GM23338 (cell line): ENCODE measurements at regions not wholly inside any gene's neighbourhood (a gene's known extent, or its start where the extent isn't known, plus 50 kb on each side); places are given as distances from the start of the nearest gene placed in this dataset.

Experiments used
- CREB1 ChIP-seq: fragments of 250-450 bp; sonication (Bioruptor Pico); IDR thresholded peaks from 2 replicates; pipeline ENCODE4 v1.5.0; 2020; ENCODE audit warnings: low read depth, mild to moderate bottlenecking, moderate library complexity
- CTCF ChIP-seq, 2 experiments: fragments of 200-600 bp in 1 of 2; sonication (generic) in 1 of 2; conservative IDR thresholded peaks; 2 replicates each; pipeline versions ENCODE4 v1.5.1 to v1.6.1; 2016 to 2017; ENCODE audit warnings: antibody characterized with exemption in 2 of 2, low read depth in 2 of 2, mild to moderate bottlenecking in 2 of 2, moderate library complexity in 1 of 2
- EZH2 ChIP-seq: fragments of 200-600 bp; sonication (generic); IDR thresholded peaks from one replicate; pipeline ENCODE4 v1.8.0; 2017; ENCODE audit warnings: antibody characterized with exemption, mild to moderate bottlenecking, low read depth; ENCODE audit not compliant: unreplicated experiment
- POLR2AphosphoS5 ChIP-seq: IDR thresholded peaks from 2 replicates; pipeline ENCODE4 v1.6.1; 2016; ENCODE audit warnings: antibody characterized with exemption, low read depth
- ZNF114 ChIP-seq: fragments of 250-450 bp; sonication (Bioruptor Pico); IDR thresholded peaks from 2 replicates; pipeline ENCODE4 v1.5.0; 2020; ENCODE audit warnings: mild to moderate bottlenecking, moderate library complexity
- TF ChIP-seq, protein P1 (sequence below): IDR thresholded peaks from one replicate; pipeline ENCODE4 v1.6.1; 2018; ENCODE audit warnings: antibody characterized with exemption; ENCODE audit not compliant: unreplicated experiment
- TF ChIP-seq, protein P2 (sequence below): IDR thresholded peaks from 2 replicates; pipeline ENCODE4 v1.6.1; 2016; ENCODE audit warnings: antibody characterized with exemption

DNA sequence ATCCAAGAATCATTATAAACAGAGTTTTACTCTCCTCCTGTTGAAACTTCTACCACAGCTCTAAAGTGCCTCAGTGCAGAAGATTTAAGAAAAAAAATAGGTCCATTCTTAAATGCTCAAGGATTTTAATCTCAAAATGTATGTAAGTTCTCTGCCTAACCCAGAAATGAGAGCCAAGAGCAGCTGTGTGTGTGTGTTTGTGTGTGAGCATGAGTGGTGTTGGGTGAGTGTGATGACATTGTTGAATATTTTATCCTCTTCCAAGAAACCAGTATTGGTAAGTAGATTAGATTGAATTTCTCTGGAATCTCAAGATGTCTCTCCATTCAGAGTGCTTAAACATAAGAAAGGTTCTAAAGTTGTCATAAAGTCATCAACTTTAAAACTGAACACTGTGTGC lies 363.6 kb upstream of the NFE2L3 start:
- no peak for TF ChIP-seq CTCF (conservative IDR thresholded peaks at IDR 0.05; ENCODE audit: low read depth in 2 of 2)
- TF ChIP-seq, protein P1, sequence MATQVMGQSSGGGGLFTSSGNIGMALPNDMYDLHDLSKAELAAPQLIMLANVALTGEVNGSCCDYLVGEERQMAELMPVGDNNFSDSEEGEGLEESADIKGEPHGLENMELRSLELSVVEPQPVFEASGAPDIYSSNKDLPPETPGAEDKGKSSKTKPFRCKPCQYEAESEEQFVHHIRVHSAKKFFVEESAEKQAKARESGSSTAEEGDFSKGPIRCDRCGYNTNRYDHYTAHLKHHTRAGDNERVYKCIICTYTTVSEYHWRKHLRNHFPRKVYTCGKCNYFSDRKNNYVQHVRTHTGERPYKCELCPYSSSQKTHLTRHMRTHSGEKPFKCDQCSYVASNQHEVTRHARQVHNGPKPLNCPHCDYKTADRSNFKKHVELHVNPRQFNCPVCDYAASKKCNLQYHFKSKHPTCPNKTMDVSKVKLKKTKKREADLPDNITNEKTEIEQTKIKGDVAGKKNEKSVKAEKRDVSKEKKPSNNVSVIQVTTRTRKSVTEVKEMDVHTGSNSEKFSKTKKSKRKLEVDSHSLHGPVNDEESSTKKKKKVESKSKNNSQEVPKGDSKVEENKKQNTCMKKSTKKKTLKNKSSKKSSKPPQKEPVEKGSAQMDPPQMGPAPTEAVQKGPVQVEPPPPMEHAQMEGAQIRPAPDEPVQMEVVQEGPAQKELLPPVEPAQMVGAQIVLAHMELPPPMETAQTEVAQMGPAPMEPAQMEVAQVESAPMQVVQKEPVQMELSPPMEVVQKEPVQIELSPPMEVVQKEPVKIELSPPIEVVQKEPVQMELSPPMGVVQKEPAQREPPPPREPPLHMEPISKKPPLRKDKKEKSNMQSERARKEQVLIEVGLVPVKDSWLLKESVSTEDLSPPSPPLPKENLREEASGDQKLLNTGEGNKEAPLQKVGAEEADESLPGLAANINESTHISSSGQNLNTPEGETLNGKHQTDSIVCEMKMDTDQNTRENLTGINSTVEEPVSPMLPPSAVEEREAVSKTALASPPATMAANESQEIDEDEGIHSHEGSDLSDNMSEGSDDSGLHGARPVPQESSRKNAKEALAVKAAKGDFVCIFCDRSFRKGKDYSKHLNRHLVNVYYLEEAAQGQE = no peak
- no peak for TF ChIP-seq EZH2
- TF ChIP-seq, protein P2, sequence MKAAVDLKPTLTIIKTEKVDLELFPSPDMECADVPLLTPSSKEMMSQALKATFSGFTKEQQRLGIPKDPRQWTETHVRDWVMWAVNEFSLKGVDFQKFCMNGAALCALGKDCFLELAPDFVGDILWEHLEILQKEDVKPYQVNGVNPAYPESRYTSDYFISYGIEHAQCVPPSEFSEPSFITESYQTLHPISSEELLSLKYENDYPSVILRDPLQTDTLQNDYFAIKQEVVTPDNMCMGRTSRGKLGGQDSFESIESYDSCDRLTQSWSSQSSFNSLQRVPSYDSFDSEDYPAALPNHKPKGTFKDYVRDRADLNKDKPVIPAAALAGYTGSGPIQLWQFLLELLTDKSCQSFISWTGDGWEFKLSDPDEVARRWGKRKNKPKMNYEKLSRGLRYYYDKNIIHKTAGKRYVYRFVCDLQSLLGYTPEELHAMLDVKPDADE = no peak
- TF ChIP-seq POLR2AphosphoS5 = no peak
- no peak for TF ChIP-seq ZNF114 (CRISPR knock-in tag)
- no peak for TF ChIP-seq CREB1 (CRISPR knock-in tag)
